Keratinocyte (primary cell): ENCODE measurements at regions not wholly inside any gene's neighbourhood (a gene's known extent, or its start where the extent isn't known, plus 50 kb on each side); places are given as distances from the start of the nearest gene placed in this dataset.

Experiments used
- CTCF ChIP-seq, 3 experiments: IDR thresholded peaks in 1 of 3; conservative IDR thresholded peaks in 1 of 3; optimal IDR thresholded peaks in 1 of 3; 2 replicates in 2 of 3; 3 replicates in 1 of 3; pipeline versions ENCODE3 to v1.5.1; 2011; ENCODE audit warnings: low read length in 3 of 3, mild to moderate bottlenecking in 3 of 3, moderate library complexity in 2 of 3, control low read depth in 1 of 3, inconsistent platforms in 1 of 3; ENCODE audit not compliant: insufficient read depth in 2 of 3; ENCODE audit errors: extremely low read depth in 1 of 3
- EZH2 ChIP-seq: IDR thresholded peaks from one replicate; pipeline ENCODE4 v1.6.1; 2012; ENCODE audit warnings: inconsistent platforms, mild to moderate bottlenecking, low read length, moderate library complexity

DNA sequence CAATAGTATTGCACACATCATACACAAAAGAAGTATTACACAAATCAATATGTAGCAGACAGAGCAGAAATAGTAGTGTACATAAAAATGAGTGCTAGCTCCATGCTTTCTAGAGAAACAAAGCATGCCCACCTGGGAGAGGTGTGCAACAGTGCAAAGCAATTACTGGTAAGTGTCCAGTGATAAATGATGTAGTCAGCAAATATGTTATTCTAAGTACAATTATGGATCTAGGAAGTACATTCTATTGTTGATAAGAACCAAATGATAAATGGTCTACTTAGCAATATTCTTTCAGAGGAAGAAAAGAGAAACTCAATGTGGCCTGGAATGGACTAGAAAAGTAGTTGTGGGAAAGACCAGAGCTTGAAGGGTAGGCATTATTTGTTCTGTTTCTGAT lies 188.6 kb downstream of the HINT1 start:
- TF ChIP-seq CTCF (optimal IDR thresholded peaks at IDR 0.05 in 1 of 3, IDR thresholded peaks at IDR 0.05 in 1 of 3, conservative IDR thresholded peaks at IDR 0.05 in 1 of 3; ENCODE audit: extremely low read depth in 1 of 3, insufficient read depth in 2 of 3, low read length in 3 of 3): no peak
- no peak for TF ChIP-seq EZH2
